GM19023 (cell line): ENCODE measurements at regions not wholly inside any gene's neighbourhood (a gene's known extent, or its start where the extent isn't known, plus 50 kb on each side); places are given as distances from the start of the nearest gene placed in this dataset.

ENCODE experiments used
- ATAC-seq: cut with Tn5 transposase; IDR thresholded peaks from one replicate; pipeline ENCODE4 v1.9.1; 2021; ENCODE audit warnings: mild to moderate bottlenecking, moderate library complexity; ENCODE audit not compliant: unreplicated experiment

- ATAC-seq, result no peak
These were observed 652.5 kb downstream of the KCNJ3 start for GRCh38 chr2:155350783-155351580.

- ATAC-seq, result no peak
These were observed 633.5 kb downstream of the KCNJ3 start for GRCh38 chr2:155332016-155332415.

- ATAC-seq, result no peak
These were observed 621.7 kb downstream of the KCNJ3 start for GRCh38 chr2:155320236-155320635.

- no peak for ATAC-seq
These were observed 620.2 kb downstream of the KCNJ3 start for GRCh38 chr2:155318710-155319109.

GRCh38 chr2:155315768-155316167 lies 617.3 kb downstream of the KCNJ3 start:
- no peak for ATAC-seq

- ATAC-seq, result no peak
These were observed 612.1 kb downstream of the KCNJ3 start for GRCh38 chr2:155310589-155310988.

GRCh38 chr2:155309483-155309882 lies 611.0 kb downstream of the KCNJ3 start:
- ATAC-seq, result no peak

- ATAC-seq, result peak; percentile 56
These were observed 610.0 kb downstream of the KCNJ3 start for GRCh38 chr2:155308367-155309009.

GRCh38 chr2:155301221-155301620 lies 602.7 kb downstream of the KCNJ3 start:
- no peak for ATAC-seq

GRCh38 chr2:155298001-155298400 lies 599.5 kb downstream of the KCNJ3 start:
- ATAC-seq, result no peak

GRCh38 chr2:155294358-155294757 lies 595.9 kb downstream of the KCNJ3 start:
- no peak for ATAC-seq

- no peak for ATAC-seq
These were observed 583.4 kb downstream of the KCNJ3 start for GRCh38 chr2:155281907-155282306.

GRCh38 chr2:155273323-155273722 lies 574.8 kb downstream of the KCNJ3 start:
- no peak for ATAC-seq

- ATAC-seq, result peak; percentile 62
These were observed 568.1 kb downstream of the KCNJ3 start for GRCh38 chr2:155266583-155266982.

GRCh38 chr2:155266109-155266508 lies 567.6 kb downstream of the KCNJ3 start:
- peak; percentile 53 for ATAC-seq

- ATAC-seq, result no peak
These were observed 558.3 kb downstream of the KCNJ3 start for GRCh38 chr2:155256803-155257202.

GRCh38 chr2:155250800-155251199 lies 552.3 kb downstream of the KCNJ3 start:
- peak; percentile 82 for ATAC-seq

- ATAC-seq, result no peak
These were observed 541.7 kb downstream of the KCNJ3 start for GRCh38 chr2:155240176-155240575.

GRCh38 chr2:155235710-155236109 lies 537.2 kb downstream of the KCNJ3 start:
- no peak for ATAC-seq

GRCh38 chr2:155223781-155224406 lies 525.4 kb downstream of the KCNJ3 start:
- ATAC-seq, result peak; percentile 48

GRCh38 chr2:155218945-155219344 lies 520.5 kb downstream of the KCNJ3 start:
- peak; percentile 48 for ATAC-seq
